ENCODE measurements at regions not wholly inside any gene's neighbourhood (a gene's known extent, or its start where the extent isn't known, plus 50 kb on each side); places are given as distances from the start of the nearest gene placed in this dataset.

GRCh38 chr5:17061973-17062470, 125.9 kb upstream of the MYO10 start:
- TF ChIP-seq YY1 (IDR thresholded peaks at IDR 0.05; ENCODE audit: extremely low read depth, insufficient replicate concordance, low read depth, low read length) (no peak), CTCF (IDR thresholded peaks at IDR 0.05 in 2 of 3, conservative IDR thresholded peaks at IDR 0.05 in 1 of 3; ENCODE audit: borderline replicate concordance in 1 of 3, insufficient read depth in 1 of 3, low read depth in 2 of 3, low read length in 2 of 3) (no peak), JUND (IDR thresholded peaks at IDR 0.05) (no peak), POLR2AphosphoS5 (IDR thresholded peaks at IDR 0.05; ENCODE audit: low read depth, low read length) (no peak), POLR2A (IDR thresholded peaks at IDR 0.05; ENCODE audit: borderline replicate concordance, extremely low read depth, insufficient read depth, insufficient read length) (no peak), SP1 (IDR thresholded peaks at IDR 0.05; ENCODE audit: low read depth) (no peak), MAX (IDR thresholded peaks at IDR 0.05) (no peak), EZH2 (IDR thresholded peaks at IDR 0.05) (no peak), ATF3 (IDR thresholded peaks at IDR 0.05) (no peak), EZH2phosphoT487 (IDR thresholded peaks at IDR 0.05; ENCODE audit: borderline replicate concordance) (no peak), ELF1 (IDR thresholded peaks at IDR 0.05; ENCODE audit: borderline replicate concordance, low read depth) (no peak), CEBPB (IDR thresholded peaks at IDR 0.05; ENCODE audit: low read depth) (no peak), REST (IDR thresholded peaks at IDR 0.05; ENCODE audit: low read depth) (no peak), CBX3 (IDR thresholded peaks at IDR 0.05; ENCODE audit: low read depth) (no peak)
